K562 (cell line): ENCODE measurements at regions not wholly inside any gene's neighbourhood (a gene's known extent, or its start where the extent isn't known, plus 50 kb on each side); places are given as distances from the start of the nearest gene placed in this dataset.

Experiments used
- CBFA2T2 ChIP-seq: fragments of 450-650 bp; conservative IDR thresholded peaks from 2 replicates; pipeline ENCODE4 v1.6.1; 2017; ENCODE audit warnings: mild to moderate bottlenecking
- FOXK2 ChIP-seq, 2 experiments: fragments of 450-650 bp; IDR thresholded peaks in 1 of 2; conservative IDR thresholded peaks in 1 of 2; 2 replicates each; pipeline ENCODE4 v1.6.1; 2016; ENCODE audit warnings: low read depth in 2 of 2, mild to moderate bottlenecking in 1 of 2
- HNRNPUL1 ChIP-seq: fragments of 200-400 bp; formaldehyde crosslinking; IDR thresholded peaks from 2 replicates; pipeline ENCODE4 v1.6.1; 2017; ENCODE audit warnings: low read length
- SNRNP70 ChIP-seq: fragments of 200-400 bp; formaldehyde crosslinking; optimal IDR thresholded peaks from 2 replicates; pipeline ENCODE3; 2017; ENCODE audit warnings: low read depth, low read length
- TF ChIP-seq, protein P1 (sequence below): fragments of 250-450 bp; sonication (Bioruptor Pico); IDR thresholded peaks from 2 replicates; pipeline ENCODE4 v1.5.0; 2021; ENCODE audit warnings: mild to moderate bottlenecking, moderate library complexity
- TF ChIP-seq, protein P2 (sequence below), 2 experiments: fragments of 450-650 bp; IDR thresholded peaks; 2 replicates each; pipeline ENCODE4 v1.6.1; 2016; ENCODE audit warnings: mild to moderate bottlenecking in 2 of 2, borderline replicate concordance in 1 of 2, low read depth in 1 of 2, moderate library complexity in 1 of 2
- TF ChIP-seq, protein P3 (sequence below): IDR thresholded peaks from 2 replicates; pipeline ENCODE4 v1.6.1; 2012; ENCODE audit warnings: low read depth, low read length, improper control_type of control experiment, borderline replicate concordance

DNA sequence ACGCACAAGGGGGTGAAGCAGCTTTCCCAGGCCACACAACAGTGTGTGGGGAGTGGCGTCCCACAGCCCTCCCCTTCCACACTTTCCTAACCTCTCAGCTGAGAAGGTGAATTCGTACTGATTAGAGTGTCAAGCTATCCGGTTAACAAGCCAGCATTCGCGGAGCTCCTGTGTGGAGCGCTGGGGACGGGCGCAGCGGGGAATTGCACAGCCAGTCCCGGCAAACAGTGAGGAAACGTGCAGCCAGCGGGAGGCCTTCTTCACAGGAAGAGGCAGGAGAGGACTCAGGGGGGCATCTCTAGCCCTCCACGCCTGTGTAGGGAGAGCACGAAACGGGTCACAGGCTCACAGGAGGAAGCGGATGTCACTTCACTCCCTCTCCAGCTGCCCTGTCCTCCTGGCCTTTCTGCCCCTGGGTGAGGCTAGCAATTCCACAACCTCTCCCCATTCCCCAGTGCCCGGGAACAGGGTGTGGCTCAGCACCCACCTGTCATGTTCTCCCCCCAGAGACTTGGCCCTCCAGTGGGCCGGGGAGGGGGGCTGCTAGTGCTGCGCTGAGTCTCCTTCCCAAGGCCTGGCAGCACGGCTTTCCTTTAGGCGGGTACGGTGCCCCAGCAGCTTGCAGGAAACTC lies 117.3 kb downstream of the CPZ start (continued):
- TF ChIP-seq, protein P1, sequence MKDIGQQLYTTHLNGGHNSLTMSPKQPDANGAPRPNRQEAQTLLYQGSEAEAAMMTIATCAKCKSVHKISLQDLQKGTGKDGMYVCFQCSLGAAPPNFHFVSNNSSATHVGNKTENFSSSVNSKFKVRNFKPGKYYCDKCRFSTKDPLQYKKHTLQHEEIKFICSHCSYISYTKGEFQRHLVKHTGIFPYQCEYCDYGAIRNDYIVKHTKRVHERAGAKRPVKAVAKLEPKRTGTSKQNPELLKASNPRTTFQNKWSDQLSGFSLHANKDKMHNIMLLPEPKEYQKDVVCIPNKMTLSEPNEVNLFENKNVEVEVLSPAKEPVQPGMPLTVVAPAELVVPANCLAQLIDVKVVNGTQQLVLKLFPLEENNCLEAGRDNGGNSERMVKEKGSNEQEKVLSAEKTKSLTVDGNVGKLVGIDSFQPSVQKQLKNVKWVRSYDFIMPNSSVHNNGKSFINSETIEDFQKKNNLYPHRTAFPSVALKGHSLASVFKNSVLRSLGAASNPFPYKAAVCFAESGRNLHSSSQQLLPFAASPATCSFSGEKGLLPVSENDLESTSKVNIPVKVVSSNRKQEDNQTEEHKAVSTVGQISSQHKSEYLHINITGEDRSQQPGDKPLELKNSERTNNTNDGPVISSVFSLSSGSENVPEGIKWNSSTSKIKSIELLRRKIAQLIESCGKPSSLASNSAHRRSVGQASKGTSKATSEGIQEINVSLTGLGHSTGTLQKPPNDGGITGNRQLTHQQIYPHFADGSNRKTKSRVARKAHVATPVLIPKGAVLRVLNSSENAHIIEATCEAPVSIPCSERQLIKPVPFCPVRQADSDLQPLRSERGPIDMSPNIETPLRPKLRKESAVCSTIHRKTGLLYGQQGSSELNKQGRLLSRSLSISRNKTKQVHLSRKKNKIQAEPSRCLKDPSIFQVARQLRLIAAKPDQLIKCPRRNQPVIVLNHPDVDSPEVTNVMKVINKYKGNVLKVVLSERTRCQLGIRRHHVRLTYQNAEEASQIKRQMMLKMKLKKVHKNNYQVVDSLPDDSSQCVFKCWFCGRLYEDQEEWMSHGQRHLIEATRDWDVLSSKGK (CRISPR knock-in tag) = no peak
- TF ChIP-seq FOXK2 (conservative IDR thresholded peaks at IDR 0.05 in 1 of 2, IDR thresholded peaks at IDR 0.05 in 1 of 2; ENCODE audit: low read depth in 2 of 2) = no peak
- TF ChIP-seq, protein P2, sequence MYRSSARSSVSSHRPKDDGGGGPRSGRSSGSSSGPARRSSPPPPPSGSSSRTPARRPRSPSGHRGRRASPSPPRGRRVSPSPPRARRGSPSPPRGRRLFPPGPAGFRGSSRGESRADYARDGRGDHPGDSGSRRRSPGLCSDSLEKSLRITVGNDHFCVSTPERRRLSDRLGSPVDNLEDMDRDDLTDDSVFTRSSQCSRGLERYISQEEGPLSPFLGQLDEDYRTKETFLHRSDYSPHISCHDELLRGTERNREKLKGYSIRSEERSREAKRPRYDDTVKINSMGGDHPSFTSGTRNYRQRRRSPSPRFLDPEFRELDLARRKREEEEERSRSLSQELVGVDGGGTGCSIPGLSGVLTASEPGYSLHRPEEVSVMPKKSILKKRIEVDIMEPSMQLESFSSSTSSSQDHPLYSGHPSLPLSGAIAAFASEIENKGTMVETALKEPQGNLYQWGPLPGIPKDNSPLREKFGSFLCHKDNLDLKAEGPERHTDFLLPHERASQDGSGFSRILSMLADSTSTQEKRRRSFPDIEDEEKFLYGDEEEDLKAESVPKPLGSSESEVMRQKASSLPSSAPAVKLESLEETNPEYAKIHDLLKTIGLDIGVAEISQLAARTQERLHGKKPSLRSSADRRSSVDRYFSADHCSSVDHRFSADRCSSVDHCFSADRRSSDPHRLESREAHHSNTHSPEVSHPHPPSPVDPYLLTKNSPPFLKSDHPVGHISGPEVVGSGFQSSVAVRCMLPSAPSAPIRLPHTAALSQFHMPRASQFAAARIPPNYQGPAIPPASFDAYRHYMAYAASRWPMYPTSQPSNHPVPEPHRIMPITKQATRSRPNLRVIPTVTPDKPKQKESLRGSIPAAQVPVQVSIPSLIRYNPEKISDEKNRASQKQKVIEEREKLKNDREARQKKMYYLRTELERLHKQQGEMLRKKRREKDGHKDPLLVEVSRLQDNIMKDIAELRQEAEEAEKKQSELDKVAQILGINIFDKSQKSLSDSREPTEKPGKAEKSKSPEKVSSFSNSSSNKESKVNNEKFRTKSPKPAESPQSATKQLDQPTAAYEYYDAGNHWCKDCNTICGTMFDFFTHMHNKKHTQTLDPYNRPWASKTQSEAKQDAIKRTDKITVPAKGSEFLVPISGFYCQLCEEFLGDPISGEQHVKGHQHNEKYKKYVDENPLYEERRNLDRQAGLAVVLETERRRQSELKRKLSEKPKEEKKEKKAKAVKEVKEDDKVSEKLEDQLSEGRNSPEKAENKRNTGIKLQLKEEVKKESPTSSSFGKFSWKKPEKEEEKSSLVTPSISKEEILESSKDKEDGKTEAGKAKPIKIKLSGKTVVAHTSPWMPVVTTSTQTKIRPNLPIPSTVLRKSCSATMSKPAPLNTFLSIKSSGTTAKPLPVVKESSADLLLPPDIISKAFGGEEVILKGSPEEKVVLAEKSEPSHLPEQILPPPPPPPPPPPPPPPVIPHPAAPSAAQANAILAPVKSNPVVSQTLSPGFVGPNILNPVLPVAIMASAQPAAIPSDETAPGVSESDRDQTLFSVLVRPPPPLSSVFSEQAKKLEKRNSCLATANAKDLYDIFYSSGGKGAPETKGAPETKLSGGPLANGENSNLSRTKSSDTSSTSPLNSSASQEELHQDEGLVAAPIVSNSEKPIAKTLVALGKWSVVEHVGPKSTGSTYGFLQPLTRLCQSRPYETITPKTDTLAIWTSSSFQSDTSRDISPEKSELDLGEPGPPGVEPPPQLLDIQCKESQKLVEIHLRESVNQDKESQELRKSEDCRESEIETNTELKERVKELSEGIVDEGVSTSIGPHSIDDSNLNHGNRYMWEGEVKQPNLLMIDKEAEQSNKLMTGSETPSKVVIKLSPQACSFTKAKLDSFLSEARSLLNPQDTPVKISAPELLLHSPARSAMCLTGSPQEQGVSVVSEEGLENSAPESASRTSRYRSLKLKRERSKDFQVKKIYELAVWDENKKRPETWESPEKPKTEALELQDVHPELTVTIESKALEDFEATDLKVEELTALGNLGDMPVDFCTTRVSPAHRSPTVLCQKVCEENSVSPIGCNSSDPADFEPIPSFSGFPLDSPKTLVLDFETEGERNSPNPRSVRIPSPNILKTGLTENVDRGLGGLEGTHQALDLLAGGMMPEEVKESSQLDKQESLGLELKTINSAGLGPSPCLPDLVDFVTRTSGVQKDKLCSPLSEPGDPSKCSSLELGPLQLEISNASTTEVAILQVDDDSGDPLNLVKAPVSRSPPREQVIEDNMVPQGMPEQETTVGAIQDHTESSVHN (IDR thresholded peaks at IDR 0.05; ENCODE audit: borderline replicate concordance in 1 of 2, low read depth in 1 of 2) = no peak
- TF ChIP-seq HNRNPUL1 = no peak
- TF ChIP-seq, protein P3, sequence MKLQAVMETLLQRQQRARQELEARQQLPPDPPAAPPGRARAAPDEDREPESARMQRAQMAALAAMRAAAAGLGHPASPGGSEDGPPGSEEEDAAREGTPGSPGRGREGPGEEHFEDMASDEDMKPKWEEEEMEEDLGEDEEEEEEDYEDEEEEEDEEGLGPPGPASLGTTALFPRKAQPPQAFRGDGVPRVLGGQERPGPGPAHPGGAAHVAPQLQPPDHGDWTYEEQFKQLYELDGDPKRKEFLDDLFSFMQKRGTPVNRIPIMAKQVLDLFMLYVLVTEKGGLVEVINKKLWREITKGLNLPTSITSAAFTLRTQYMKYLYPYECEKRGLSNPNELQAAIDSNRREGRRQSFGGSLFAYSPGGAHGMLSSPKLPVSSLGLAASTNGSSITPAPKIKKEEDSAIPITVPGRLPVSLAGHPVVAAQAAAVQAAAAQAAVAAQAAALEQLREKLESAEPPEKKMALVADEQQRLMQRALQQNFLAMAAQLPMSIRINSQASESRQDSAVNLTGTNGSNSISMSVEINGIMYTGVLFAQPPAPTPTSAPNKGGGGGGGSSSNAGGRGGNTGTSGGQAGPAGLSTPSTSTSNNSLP = no peak
- no peak for TF ChIP-seq CBFA2T2
- no peak for TF ChIP-seq SNRNP70
